GM18517 (cell line): ENCODE measurements at regions not wholly inside any gene's neighbourhood (a gene's known extent, or its start where the extent isn't known, plus 50 kb on each side); places are given as distances from the start of the nearest gene placed in this dataset.
"Not testable (repeated sequence)": the region's sequence is repeated elsewhere in the genome, so short reads cannot be mapped to it uniquely, and the experiment has no call there.

Source experiments
- ATAC-seq: cut with Tn5 transposase; IDR thresholded peaks from one replicate; pipeline ENCODE4 v1.9.1; 2021; ENCODE audit warnings: mild to moderate bottlenecking, moderate library complexity; ENCODE audit not compliant: unreplicated experiment

GRCh38 chr1:208344202-208344857 lies 100.1 kb upstream of the PLXNA2 start:
- ATAC-seq: no peak

- no peak for ATAC-seq
Observed at GRCh38 chr1:208347191-208347590, 103.0 kb upstream of the PLXNA2 start.

GRCh38 chr1:208349694-208350330 lies 105.6 kb upstream of the PLXNA2 start:
- ATAC-seq: no peak

- ATAC-seq: no peak
Observed at GRCh38 chr1:208350815-208351214, 106.6 kb upstream of the PLXNA2 start.

GRCh38 chr1:208351838-208352237 lies 107.7 kb upstream of the PLXNA2 start:
- ATAC-seq: no peak

- not testable (repeated sequence) for ATAC-seq
Observed at GRCh38 chr1:208353797-208354196, 109.6 kb upstream of the PLXNA2 start.

GRCh38 chr1:208357644-208358507 lies 113.7 kb upstream of the PLXNA2 start:
- no peak for ATAC-seq

- no peak for ATAC-seq
Observed at GRCh38 chr1:208358651-208359050, 114.5 kb upstream of the PLXNA2 start.

GRCh38 chr1:208362011-208362410 lies 117.8 kb upstream of the PLXNA2 start:
- no peak for ATAC-seq

- no peak for ATAC-seq
Observed at GRCh38 chr1:208366559-208366958, 122.4 kb upstream of the PLXNA2 start.

- no peak for ATAC-seq
Observed at GRCh38 chr1:208369045-208369444, 124.9 kb upstream of the PLXNA2 start.

- ATAC-seq: no peak
Observed at GRCh38 chr1:208369658-208370057, 125.5 kb upstream of the PLXNA2 start.

GRCh38 chr1:208374391-208374941 lies 130.3 kb upstream of the PLXNA2 start:
- no peak for ATAC-seq

GRCh38 chr1:208381481-208381880 lies 137.3 kb upstream of the PLXNA2 start:
- ATAC-seq: no peak

GRCh38 chr1:208387908-208388811 lies 144.0 kb upstream of the PLXNA2 start:
- no peak for ATAC-seq

GRCh38 chr1:208393416-208393815 lies 149.2 kb upstream of the PLXNA2 start:
- ATAC-seq: no peak

GRCh38 chr1:208393826-208394225 lies 149.6 kb upstream of the PLXNA2 start:
- no peak for ATAC-seq

- no peak for ATAC-seq
Observed at GRCh38 chr1:208397286-208397685, 153.1 kb upstream of the PLXNA2 start.

- no peak for ATAC-seq
Observed at GRCh38 chr1:208405014-208405413, 160.8 kb upstream of the PLXNA2 start.

GRCh38 chr1:208409176-208409575 lies 165.0 kb upstream of the PLXNA2 start:
- ATAC-seq: no peak
